Natural killer cell (primary cell): ENCODE measurements at regions not wholly inside any gene's neighbourhood (a gene's known extent, or its start where the extent isn't known, plus 50 kb on each side); places are given as distances from the start of the nearest gene placed in this dataset.

ENCODE experiments used
- ATAC-seq, 3 donors: fragments of 150-1000 bp in 2 of 3; fragments of 200-7000 bp in 1 of 3; cut with Tn5 transposase; 1 replicate in 1 of 3; 2 replicates in 2 of 3; pipeline ENCODE4 v1.10.0; 2021; ENCODE audit warnings: mild to moderate bottlenecking in 2 of 3, moderate library complexity in 2 of 3
- DNase-seq, 2 donors: peaks; one replicate each; pipeline versions ENCODE4 v3.0.0 to v3.0.0-alpha.2; 2013 to 2021; ENCODE audit warnings: mixed read lengths in 1 of 2
- H3K27ac ChIP-seq: one replicate; pipeline ENCODE4 v1.5.1; 2013; ENCODE audit warnings: mild to moderate bottlenecking, low read length
- H3K27me3 ChIP-seq: one replicate; pipeline ENCODE4 v1.6.1; 2013; ENCODE audit warnings: low read length; ENCODE audit not compliant: control insufficient read depth, insufficient read depth
- H3K36me3 ChIP-seq: one replicate; pipeline ENCODE4 v1.6.1; 2013; ENCODE audit warnings: low read length; ENCODE audit not compliant: control insufficient read depth, insufficient read depth
- H3K4me1 ChIP-seq: one replicate; pipeline ENCODE4 v1.6.1; 2013; ENCODE audit warnings: low read length; ENCODE audit not compliant: control insufficient read depth, insufficient read depth
- H3K4me3 ChIP-seq: one replicate; pipeline ENCODE4 v1.5.1; 2013; ENCODE audit warnings: low read length
- H3K9me3 ChIP-seq: one replicate; pipeline ENCODE4 v1.6.1; 2013; ENCODE audit warnings: low read length; ENCODE audit not compliant: control insufficient read depth, insufficient read depth
- H3K27ac Mint-ChIP-seq, 2 donors: one replicate each; pipeline ENCODE4 v1.8.0; 2022; ENCODE audit warnings: mild to moderate bottlenecking in 2 of 2, mixed read lengths in 2 of 2, moderate library complexity in 1 of 2
- H3K27me3 Mint-ChIP-seq, 2 donors: one replicate each; pipeline ENCODE4 v1.8.0; 2022; ENCODE audit warnings: low read depth in 2 of 2, mixed read lengths in 2 of 2
- H3K36me3 Mint-ChIP-seq: one replicate; pipeline ENCODE4 v1.8.0; 2022; ENCODE audit warnings: mixed read lengths
- H3K4me1 Mint-ChIP-seq, 2 donors: one replicate each; pipeline ENCODE4 v1.8.0; 2022; ENCODE audit warnings: mixed read lengths in 2 of 2
- H3K4me3 Mint-ChIP-seq: one replicate; pipeline ENCODE4 v1.8.0; 2022; ENCODE audit warnings: mild to moderate bottlenecking, moderate library complexity, mixed read lengths
- H3K9me3 Mint-ChIP-seq, 2 donors: one replicate each; pipeline ENCODE4 v1.8.0; 2022; ENCODE audit warnings: mixed read lengths in 2 of 2
- WGBS: methylation state at CpG from one replicate; pipeline ENCODE4 v1.1.7; 2013; ENCODE audit warnings: missing lambda C conversion rate; ENCODE audit not compliant: insufficient coverage; 5-methylcytosine and 5-hydroxymethylcytosine counted together
- intact Hi-C: fragments of 100-400 bp; cut with micrococcal nuclease; formaldehyde crosslinking; loops from one replicate; pipeline ENCODE4 v1.14.2; 2022
- TF ChIP-seq, protein P1 (sequence below): fragments of 200-600 bp; IDR thresholded peaks from one replicate; pipeline ENCODE4 v1.8.0; 2022; ENCODE audit warnings: antibody characterized with exemption

DNA sequence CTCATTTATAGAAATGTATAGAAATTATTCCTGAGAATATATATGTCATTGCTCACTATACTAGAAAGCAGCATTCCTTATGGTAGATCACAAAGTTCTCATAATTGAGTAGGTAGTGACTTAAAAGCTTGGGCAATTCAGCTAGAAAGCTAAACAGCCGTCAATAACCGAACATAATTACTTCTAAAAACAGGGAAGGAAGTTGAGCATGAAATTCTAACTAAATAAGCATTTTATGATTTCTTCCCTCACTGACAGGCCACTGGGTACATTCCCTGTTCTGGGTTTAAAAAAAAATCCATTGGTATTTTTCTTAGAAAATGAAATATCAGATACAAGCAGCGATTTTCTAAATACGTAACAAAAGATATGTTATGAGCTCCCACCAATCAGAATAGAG lies 91.1 kb upstream of the DAB2 start:
- H3K27ac ChIP-seq = no peak overlapping the region
- no peaks in the 10 kb centered on the region for H3K36me3 ChIP-seq
- ATAC-seq (no peak), DNase-seq (no peak)
- no peaks in the 10 kb centered on the region for H3K27me3 ChIP-seq
- no peaks in the 10 kb centered on the region for H3K9me3 ChIP-seq
- Mint-ChIP-seq H3K27me3 (no peaks in the 10 kb centered on the region), H3K27ac (no peak overlapping the region), H3K9me3 (no peaks in the 10 kb centered on the region), H3K36me3 (no peaks in the 10 kb centered on the region), H3K4me1 (no peaks in the 10 kb centered on the region), H3K4me3 (no peak overlapping the region)
- H3K4me1 ChIP-seq = no peaks in the 10 kb centered on the region
- WGBS = no CpG with 5 or more reads among the region's 4 CpGs
- TF ChIP-seq, protein P1, sequence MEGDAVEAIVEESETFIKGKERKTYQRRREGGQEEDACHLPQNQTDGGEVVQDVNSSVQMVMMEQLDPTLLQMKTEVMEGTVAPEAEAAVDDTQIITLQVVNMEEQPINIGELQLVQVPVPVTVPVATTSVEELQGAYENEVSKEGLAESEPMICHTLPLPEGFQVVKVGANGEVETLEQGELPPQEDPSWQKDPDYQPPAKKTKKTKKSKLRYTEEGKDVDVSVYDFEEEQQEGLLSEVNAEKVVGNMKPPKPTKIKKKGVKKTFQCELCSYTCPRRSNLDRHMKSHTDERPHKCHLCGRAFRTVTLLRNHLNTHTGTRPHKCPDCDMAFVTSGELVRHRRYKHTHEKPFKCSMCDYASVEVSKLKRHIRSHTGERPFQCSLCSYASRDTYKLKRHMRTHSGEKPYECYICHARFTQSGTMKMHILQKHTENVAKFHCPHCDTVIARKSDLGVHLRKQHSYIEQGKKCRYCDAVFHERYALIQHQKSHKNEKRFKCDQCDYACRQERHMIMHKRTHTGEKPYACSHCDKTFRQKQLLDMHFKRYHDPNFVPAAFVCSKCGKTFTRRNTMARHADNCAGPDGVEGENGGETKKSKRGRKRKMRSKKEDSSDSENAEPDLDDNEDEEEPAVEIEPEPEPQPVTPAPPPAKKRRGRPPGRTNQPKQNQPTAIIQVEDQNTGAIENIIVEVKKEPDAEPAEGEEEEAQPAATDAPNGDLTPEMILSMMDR = no peak
- no peak overlapping the region for H3K4me3 ChIP-seq
- intact Hi-C loops = no loop called here

DNA sequence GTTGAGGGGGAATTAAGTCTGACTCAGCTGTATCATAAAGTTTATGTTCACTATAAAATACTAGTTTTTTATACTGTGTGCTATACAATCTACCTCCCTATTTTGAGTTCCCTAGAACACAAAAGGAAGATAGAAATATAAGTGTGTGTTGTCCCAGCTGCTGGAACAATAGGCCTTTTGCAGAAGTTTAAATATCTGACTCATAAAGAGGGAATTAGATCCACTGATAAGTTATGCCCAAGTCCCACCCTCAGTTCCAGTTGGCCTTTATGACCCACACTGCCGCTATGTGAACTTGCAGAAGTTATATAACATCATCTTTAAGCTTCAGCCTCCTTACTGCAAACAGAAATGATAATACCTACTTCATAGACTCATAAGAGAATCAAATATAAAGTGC lies 88.5 kb upstream of the DAB2 start:
- TF ChIP-seq, protein P1 = no peak
- no peak overlapping the region for H3K4me3 Mint-ChIP-seq
- Histone ChIP-seq H3K27ac (no peak overlapping the region), H3K36me3 (no peaks in the 10 kb centered on the region), H3K4me1 (no peaks in the 10 kb centered on the region), H3K9me3 (no peaks in the 10 kb centered on the region), H3K4me3 (no peak overlapping the region), H3K27me3 (no peaks in the 10 kb centered on the region)
- H3K27ac Mint-ChIP-seq = no peak overlapping the region
- H3K27me3 Mint-ChIP-seq = peaks cover 0 to 1% of the 10 kb centered on the region in 2 donors
- ATAC-seq (no peak), DNase-seq (no peak)
- intact Hi-C loops = no loop called here
- 100% methylated on average over 1 of the region's 1 CpG for WGBS
- no peaks in the 10 kb centered on the region for H3K4me1 Mint-ChIP-seq
- H3K36me3 Mint-ChIP-seq = no peaks in the 10 kb centered on the region
- no peaks in the 10 kb centered on the region for H3K9me3 Mint-ChIP-seq

DNA sequence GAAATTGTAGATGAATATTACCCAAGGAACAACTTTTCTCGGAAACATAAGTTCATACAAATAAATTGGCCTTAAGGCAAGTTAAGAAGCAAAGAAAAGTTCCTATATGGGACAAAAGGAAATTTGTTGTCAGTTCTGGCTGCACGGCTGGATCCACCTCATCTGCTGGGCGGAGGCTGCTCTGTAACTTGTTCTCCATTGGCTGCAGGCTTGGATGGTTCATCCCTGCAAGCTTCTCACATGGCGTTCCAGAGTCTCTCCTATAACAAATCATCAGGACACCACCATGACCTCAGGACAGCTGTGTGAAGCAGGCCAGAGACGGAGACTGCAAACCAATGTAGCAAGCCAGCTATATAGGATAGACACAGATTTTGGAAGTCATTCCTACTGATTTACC lies 81.4 kb upstream of the DAB2 start:
- Histone ChIP-seq H3K4me1 (no peaks in the 10 kb centered on the region), H3K9me3 (no peaks in the 10 kb centered on the region), H3K4me3 (no peak overlapping the region), H3K27me3 (no peaks in the 10 kb centered on the region), H3K36me3 (no peaks in the 10 kb centered on the region), H3K27ac (no peak overlapping the region)
- WGBS = 90% methylated on average over 4 of the region's 5 CpGs
- H3K9me3 Mint-ChIP-seq = no peaks in the 10 kb centered on the region
- H3K27ac Mint-ChIP-seq = no peak overlapping the region
- H3K4me1 Mint-ChIP-seq = no peaks in the 10 kb centered on the region
- H3K4me3 Mint-ChIP-seq = no peak overlapping the region
- DNase-seq (no peak), ATAC-seq (no peak)
- TF ChIP-seq, protein P1 = no peak
- intact Hi-C loops = no loop called here
- no peaks in the 10 kb centered on the region for H3K36me3 Mint-ChIP-seq
- peaks cover 5 to 8% of the 10 kb centered on the region in 2 donors for H3K27me3 Mint-ChIP-seq

DNA sequence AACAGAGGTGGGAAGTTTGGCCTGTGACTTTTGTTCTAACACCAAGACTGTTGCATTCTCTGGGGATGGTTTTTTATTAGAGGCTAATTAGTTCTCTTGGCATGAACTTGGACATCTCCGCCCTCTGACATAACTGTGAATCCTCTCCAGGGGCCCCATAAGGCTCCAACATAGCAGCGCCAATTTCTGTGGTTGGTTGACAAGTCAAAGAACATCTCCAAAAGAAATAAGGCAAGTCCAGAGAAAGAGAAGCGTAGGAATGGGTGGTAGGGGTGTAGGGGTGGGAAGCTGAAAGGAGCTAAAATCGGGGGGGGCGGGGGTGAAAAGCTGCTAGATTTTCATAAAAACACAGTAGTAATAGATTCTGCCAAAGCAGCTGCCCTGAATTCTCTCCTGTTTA lies 81.0 kb upstream of the DAB2 start:
- no peak overlapping the region for H3K27ac Mint-ChIP-seq
- intact Hi-C loops = no loop called here
- H3K9me3 Mint-ChIP-seq = no peaks in the 10 kb centered on the region
- H3K36me3 ChIP-seq = no peaks in the 10 kb centered on the region
- H3K4me1 ChIP-seq = no peaks in the 10 kb centered on the region
- TF ChIP-seq, protein P1 = no peak
- no peak overlapping the region for H3K4me3 Mint-ChIP-seq
- no peak overlapping the region for H3K27ac ChIP-seq
- H3K9me3 ChIP-seq = no peaks in the 10 kb centered on the region
- no peak overlapping the region for H3K4me3 ChIP-seq
- ATAC-seq (no peak), DNase-seq (no peak)
- H3K27me3 Mint-ChIP-seq = peaks cover 5 to 8% of the 10 kb centered on the region in 2 donors
- no peaks in the 10 kb centered on the region for H3K4me1 Mint-ChIP-seq
- 94% methylated on average over 5 of the region's 5 CpGs for WGBS
- no peaks in the 10 kb centered on the region for H3K36me3 Mint-ChIP-seq
- H3K27me3 ChIP-seq = peaks cover under 1% of the 10 kb centered on the region
